Activated naive CD4-positive, alpha-beta T cell treated with Interleukin-2 at 50 U/mL for 16 hours (primary cell): ENCODE measurements at regions not wholly inside any gene's neighbourhood (a gene's known extent, or its start where the extent isn't known, plus 50 kb on each side); places are given as distances from the start of the nearest gene placed in this dataset.
"Not testable (repeated sequence)": the region's sequence is repeated elsewhere in the genome, so short reads cannot be mapped to it uniquely, and the experiment has no call there.

Experiments used
- DNase-seq: peaks from one replicate; pipeline ENCODE4 v3.0.0-alpha.2; 2020

DNA sequence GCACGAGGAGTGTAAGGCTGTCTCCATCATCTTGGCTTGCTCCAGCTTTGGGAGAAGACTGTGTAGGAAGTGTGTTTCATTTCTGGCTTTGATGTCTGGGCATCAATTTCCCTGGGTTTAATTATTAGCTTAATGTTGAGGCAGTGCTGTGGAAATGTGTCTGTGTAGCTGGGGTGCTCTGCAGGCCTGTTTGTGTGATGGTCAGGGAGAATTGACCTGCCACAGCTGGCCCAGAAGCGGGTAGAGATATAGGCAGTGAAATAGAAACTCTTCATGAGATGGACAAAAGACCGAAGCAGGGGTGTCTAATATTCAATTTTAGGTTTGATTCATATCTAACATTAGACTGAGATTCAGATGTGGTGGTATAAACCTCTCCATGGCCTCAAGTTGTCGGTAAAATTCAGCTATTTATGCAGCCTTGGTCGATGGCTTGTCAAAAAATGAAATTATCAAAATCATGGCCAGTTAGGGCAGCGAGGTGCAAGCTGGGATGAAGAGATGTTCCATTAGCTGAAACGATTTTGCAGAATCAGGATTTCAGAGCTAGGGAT, 95.3 kb upstream of the SNX9 start:
- DNase-seq, result no peak

GRCh38 chr6:157728183-157728881, 94.7 kb upstream of the SNX9 start:
- no peak for DNase-seq

DNA sequence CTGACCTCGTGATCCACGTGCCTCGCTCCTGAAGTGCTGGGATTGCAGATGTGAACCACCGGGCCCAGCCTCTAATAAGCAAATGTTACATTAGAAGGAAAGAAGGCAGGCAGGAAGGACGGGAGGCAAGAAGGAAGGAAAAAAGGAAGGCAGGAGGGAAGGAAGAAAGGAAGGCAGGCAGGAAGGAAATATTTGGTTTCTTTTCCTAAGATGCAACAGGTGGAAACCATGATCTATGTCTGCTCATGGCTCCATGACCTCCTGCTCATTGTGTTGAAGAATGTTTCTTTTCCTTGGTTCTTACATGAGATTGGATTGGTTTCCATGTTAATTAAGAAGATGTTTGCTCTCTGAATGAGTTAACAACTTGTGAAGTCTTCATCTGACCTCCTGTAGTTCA, 91.8 kb upstream of the SNX9 start:
- no peak for DNase-seq

DNA sequence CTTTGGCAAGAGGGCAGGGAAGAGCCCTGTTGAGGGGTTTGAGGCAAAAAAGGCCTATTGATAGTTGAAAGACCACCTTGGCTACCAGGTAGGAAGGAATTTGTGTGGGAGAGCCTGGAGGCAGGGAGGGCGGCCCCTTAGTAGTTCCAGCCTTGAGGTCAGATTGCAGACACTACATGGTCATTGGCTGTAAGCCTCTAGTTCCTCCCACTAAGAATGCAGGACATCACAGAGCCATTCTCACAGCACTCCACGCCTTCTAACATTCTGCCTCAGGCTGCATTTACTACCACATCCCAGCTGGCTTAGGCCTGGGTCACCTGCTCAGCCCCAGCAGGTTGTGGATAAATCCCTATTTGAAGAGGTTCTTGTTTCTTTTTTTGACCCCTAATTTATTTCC, 91.0 kb upstream of the SNX9 start:
- DNase-seq, result no peak

- no peak for DNase-seq
These were observed 90.5 kb upstream of the SNX9 start for GRCh38 chr6:157732416-157733161.

DNA sequence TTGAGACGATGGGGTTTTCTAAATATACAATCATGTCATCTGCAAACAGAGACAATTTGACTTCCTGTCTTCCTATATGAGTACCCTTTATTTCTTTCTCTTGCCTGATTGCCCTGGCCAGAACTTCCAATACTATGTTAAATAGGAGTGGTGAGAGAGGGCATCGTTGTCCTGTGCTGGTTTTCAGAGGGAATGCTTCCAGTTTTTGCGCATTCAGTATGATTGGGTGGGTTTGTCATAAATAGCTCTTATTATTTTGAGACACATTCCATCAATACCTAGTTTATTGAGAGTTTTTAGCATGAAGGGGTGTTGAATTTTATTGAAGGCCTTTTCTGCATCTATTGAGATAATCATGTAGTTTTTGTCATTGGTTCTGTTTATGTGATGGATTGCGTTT, 86.5 kb upstream of the SNX9 start:
- not testable (repeated sequence) for DNase-seq

- DNase-seq, result no peak
These were observed 81.6 kb upstream of the SNX9 start for GRCh38 chr6:157741321-157741947.

DNA sequence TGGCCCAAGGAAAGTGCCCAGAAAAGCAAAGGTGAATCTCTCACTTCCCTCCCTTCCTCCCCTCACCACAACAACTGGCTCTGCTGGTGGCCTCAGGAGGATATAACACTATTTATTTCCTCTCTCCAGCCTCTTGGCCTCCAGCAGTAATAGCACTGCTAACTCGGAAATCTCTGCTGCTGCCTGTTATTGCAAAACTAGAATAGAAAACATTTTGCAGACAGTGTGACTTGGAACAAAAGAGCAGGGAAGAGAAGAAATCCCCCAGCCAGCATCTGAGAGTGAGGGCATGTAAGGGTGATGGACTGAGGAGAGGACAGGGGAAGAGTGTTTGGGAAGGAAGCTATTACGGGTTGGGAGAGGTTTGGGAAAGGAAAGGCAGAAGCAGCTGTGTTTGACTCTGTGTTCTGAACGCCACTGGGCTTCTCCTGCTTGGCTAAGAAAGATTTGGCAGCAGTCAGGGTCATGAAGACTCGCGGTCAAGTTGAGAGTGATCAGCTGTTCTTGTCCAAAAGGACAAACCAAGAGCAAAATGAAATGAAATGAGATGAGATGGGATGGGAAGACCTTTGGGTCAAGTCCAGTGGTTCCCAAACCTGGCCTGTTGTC, 81.0 kb upstream of the SNX9 start:
- no peak for DNase-seq

- no peak for DNase-seq
These were observed 78.9 kb upstream of the SNX9 start for GRCh38 chr6:157744102-157744601.

- DNase-seq, result no peak
These were observed 76.1 kb upstream of the SNX9 start for GRCh38 chr6:157746897-157747296.

GRCh38 chr6:157747370-157747769, 75.7 kb upstream of the SNX9 start:
- no peak for DNase-seq

DNA sequence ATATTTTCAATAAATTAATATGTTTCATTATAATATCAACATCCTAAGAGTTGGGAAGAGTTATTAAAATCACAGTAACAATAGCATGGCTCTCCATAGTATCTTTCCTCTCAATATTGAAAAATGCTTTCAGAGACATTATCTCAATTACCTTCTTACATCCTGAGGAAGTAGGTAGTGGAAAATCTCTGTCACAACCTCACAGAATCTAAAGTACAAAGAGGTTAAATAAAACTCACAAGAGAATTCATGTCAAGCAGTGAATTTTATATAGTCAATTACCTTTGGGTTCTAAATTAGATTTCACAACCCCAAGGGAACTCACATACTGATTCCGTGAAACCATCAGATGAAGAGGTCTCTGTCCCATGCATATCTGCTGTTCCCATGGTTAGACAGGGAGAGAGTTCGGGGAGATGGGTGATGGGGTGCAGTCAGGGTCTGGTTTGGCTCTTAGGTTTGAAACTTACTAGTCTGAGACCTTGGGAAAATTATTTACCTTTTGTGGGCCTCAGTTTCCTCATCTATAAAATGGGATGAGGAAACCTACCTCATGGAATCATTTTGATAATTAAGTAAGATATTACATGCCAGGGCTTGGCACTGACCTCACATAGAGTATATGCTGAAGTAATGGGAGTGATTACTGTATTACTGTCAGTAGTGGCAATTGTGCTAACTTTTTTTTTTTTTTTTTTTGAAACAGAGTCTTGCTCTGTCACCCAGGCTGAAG, 74.0 kb upstream of the SNX9 start:
- no peak for DNase-seq

DNA sequence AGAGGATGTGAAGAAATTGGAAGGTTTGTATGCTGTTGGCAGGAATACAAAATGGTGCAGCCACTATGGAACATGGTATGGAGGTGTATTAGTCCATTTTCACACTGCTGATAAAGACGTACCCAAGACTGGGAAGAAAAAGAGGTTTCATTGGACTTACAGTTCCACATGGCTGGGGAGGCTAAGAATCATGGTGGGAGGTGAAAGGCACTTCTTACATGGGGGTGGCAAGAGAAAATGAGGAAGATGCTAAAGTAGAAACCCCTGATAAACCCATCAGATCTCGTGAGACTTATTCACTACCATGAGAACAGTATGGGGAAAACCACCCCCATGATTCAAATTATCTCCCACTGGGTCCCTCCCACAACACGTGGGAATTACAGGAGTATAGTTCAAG, 72.1 kb upstream of the SNX9 start:
- DNase-seq, result not testable (repeated sequence)

GRCh38 chr6:157751547-157752200, 71.4 kb upstream of the SNX9 start:
- no peak for DNase-seq

DNA sequence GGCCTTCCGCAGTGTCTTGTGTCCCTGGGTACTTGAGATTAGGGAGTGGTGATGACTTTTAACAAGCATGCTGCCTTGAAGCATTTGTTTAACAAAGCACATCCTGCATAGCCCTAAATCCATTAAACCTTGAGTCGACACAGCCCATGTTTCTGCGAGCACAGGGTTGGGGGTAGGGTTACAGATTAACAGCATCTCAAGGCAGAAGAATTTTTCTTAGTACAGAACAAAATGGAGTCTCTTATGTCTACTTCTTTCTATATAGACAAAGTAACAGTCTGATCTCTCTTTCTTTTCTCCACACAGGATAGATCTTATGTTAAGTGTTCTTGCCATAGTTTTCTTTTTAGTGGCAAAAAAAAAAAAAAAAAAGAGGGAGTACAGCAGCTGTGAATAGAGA, 70.2 kb upstream of the SNX9 start:
- not testable (repeated sequence) for DNase-seq

DNA sequence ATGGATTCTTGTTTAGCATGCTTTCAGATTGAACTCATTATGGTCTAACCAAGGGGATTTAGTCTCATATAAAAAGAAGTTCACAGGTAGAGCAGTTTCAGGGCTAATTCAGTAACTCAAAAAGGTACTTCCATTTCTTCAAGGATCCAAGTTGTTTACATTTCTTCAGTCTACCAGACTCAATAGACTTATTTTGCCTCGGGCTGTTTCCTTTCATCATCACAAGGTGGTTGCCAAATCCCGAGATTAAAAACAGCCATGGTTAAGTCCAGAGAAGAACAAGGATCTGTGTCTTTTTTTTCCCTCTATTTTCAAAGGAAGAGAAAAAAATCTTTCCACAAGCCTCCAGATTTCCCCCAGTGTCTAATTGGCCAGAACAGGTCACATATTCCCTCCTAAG, 69.8 kb upstream of the SNX9 start:
- no peak for DNase-seq

DNA sequence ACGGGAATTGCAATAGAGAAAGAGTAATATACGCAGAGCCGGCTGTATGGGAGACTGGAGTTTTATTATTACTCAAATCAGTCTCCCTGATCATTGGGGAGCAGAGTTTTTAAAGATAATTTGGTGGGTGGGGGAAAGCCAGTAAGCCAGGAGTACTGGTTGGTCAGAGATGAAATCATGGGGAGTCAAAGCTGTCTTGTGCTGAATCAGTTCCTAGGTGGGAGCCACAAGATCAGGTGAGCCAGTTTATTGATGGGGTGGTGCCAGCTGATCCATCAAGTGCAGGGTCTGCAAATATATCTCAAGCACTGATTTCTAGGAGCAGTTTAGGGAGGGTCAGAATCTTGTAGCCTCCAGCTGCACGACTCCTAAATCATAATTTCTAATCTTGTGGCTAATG, 69.2 kb upstream of the SNX9 start:
- DNase-seq, result not testable (repeated sequence)

DNA sequence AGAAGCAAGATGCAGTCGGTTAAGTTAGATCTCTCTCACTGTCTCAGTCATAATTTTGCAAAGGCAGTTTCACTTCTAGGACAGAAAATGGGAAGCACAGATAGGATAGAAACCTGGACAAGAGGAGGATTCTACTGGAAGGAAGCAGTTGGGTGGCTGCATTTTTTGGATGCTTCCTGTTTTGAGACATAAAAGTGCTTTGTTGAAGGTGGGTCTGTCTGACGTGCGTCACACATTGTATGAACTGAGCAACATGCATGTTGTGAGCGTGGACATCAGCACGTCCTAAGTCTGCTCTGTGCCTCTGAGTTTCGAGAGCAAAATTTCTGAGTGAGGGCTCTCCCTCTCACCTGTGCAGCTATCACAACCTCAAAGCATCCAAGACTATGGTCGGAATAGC, 68.7 kb upstream of the SNX9 start:
- DNase-seq, result no peak

GRCh38 chr6:157755032-157755745, 67.9 kb upstream of the SNX9 start:
- DNase-seq, result no peak

GRCh38 chr6:157755746-157756411, 67.2 kb upstream of the SNX9 start:
- DNase-seq, result peak; percentile 79
